HG02981 (cell line): ENCODE measurements at regions not wholly inside any gene's neighbourhood (a gene's known extent, or its start where the extent isn't known, plus 50 kb on each side); places are given as distances from the start of the nearest gene placed in this dataset.

Experiments used
- ATAC-seq: cut with Tn5 transposase; IDR thresholded peaks from one replicate; pipeline ENCODE4 v1.9.1; 2021; ENCODE audit warnings: mild to moderate bottlenecking, moderate library complexity; ENCODE audit not compliant: unreplicated experiment

DNA sequence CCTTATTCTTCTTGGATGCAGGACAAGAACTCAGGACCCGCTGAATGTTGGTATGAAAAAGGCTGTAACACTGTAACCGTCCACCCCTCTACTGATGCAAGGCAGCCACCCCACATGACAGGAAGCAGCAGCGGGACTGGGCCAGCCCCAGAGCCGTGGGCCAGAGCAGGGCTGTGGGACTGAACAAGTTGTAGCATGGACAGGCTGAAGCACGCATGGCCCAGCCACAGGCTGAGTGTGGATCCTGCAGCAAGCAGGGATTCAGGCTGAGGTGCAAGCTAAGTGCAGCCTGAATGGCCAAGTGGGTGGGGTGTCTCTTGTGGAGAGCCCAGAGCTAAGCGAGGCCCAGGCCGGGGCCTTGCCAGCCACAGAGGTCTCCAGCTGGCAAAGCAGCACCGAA is 632.2 kb downstream of the SPOCK3 start:
- no peak for ATAC-seq

DNA sequence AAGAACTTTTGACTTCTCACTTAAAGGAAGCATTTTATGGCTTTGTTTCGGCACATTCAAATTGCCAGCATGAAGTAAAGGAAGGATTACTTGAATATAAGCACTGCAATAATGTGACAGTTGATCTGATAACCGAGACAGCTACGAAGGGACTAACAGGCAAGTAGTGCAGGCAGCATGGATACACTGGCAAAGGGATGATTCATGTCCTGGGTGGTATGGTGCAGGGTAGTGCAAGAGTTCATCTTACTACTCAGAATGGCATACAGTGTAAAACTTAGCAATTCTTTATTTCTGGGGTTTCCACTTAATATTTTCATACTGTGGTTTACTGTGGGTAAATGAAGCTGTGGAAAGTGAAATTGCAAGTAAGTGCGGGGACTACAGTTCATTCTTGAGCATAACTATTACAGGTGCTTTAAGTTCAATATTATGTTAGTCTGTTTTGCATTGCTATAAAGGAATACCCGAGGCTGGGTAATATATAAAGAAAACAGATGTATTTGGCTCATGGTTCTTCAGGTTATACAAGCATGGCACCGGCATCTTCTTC is 611.8 kb downstream of the SPOCK3 start:
- no peak for ATAC-seq

DNA sequence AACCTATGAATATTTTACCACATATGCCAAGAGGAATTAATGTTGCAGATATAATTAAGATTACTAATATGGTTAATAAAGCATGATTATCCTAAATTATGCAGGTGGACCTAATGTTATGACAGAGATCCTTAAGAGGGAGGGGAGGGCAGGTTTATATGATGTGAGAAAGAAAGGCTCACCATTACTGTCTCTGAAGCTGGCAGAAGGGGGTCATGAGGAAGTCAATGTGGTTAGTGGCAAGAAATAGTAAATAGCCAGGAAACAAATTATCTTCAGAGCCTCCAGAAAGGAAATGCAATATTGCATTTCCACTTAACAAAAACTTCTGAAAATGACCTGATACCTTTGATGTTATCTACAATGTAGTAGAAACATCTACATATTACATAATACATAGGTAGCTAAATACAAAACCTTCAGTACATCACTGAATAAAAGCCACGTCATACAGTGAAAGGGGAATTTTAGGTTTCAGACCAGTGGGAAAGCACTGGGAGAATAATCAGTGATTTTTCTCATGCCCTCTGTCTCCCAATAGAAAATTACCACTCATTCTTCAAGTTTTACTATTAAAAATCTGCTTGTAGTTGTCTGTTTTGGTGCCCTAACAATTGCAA is 609.2 kb downstream of the SPOCK3 start:
- peak; percentile 49 for ATAC-seq

DNA sequence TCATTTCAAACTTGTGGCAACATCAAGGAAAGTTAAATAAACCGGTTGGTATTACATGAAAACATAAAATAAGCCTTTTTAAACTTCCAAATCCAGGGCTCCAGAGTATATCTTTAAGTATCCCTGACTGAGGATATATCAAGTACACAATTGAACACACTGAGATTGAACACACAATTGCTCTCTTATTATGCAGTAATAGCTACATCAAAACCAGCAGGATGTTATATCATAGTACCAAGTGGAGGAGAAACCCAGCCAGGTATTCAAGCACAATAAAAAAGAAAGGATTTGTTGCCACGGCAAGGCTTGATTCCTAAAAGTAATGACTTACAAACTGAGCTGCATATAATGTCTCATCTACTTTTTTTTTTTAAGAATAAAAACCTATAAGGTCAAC is 605.8 kb downstream of the SPOCK3 start:
- ATAC-seq, result no peak

DNA sequence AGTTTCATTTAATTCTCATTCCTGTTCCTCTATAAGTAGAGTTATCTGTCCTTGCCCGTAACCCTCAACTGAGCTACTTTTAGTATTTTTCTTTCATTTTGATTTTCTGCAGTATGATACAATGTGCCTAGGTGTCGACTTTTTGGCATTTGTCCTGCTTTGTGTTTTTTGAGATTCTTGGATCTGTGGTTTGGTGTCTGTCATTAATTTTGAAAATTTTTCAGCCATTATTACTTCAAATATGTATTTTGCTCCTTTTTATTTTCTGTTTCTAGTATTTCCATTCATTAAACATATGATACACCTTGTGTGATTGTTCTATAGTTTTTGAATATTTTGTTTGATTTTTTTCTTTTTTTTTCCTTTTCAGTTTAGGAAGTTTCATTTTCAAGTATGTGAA is 598.9 kb downstream of the SPOCK3 start:
- no peak for ATAC-seq

DNA sequence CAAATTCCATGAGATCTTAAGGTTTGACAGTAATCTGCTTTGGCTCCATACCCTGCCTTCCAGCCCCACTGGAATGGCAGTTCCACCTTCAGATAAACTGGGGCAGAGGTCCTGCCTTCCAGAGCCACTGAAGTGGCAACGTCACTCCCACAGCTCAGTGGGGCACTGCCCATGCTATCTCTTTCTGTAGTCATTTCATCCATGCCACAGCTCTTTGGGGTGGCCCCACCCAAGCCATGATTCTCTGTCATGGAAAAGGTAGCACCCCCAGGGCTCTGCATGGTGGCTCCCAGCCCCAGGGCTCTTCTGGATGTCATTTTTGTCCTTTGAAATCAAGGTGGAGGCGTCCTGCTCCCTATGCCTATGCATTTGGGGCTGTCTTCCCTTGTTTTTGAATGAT is 596.5 kb downstream of the SPOCK3 start:
- no peak for ATAC-seq

DNA sequence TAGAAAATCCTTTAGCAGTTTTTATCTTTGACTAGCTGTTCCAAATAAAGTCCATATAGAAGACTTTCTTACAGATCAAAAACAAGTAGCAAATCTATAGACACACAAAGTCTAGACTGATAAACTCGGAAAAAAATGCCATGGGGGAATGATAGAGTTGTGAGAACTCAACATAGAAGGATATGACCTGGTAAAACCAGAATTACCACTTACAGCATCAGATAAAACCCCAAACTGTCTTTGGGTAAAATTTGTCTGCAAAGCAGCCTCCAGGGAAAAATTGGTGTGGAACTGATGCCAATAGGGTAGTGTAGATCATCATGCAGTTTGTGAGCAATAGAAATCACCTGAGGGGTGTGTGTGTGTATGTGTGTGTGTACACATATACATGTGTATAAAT is 579.1 kb downstream of the SPOCK3 start:
- no peak for ATAC-seq

DNA sequence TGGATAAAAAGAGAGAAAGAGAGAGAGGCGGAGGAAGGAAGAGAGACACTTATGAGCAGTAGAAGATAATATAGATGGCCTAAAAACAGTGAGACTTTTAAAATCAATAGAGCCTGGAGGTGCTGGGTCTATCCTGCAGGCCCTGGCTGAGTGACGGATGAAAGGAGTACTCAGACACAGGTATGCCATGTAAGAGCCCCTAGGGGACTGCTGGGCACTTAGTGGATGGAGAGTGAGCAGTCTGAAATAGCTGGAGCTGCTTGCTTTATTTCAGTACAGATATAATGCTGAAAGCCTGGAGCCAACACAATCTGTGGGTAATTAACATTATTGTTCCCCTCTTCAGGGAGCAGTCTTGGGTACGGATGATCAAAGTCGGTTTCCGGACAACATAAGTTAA is 578.6 kb downstream of the SPOCK3 start:
- ATAC-seq, result no peak

DNA sequence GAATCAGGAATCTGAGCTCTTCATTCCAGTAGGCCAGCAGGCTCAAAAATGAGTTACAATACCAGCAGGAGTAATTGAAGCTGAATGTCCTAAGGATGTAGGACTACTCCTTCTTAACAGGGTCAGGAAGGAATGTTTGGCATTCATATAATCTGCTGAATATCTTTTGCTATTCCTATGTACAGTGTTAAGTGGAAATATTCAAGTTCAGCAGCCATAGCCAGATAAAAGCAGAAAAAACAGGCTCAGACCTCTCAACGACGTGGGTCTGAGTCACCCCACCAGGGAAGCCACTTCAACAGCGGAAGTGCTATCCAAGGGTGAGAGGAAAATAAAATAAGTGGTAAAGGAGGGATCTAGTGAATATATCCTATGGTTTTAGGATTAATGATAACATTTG is 577.0 kb downstream of the SPOCK3 start:
- no peak for ATAC-seq

DNA sequence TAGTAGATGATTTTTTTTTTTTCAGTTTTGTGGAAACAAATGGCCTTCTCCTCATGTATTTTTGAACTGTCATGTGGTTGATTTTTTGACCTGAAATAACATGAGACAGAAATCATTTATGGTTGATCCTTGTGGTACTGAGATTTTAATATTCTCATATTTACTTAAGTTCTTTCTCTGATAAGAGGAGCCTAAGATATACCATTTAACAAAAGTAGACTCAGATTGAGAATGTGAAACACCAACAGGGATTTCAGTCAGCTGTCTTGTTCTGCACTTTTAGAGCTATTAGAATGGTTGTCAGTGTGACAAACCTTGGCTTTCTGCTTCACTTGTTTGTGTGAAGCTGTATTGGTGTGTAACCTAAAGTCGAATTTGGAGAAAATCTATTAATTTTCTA is 575.7 kb downstream of the SPOCK3 start:
- ATAC-seq, result no peak

DNA sequence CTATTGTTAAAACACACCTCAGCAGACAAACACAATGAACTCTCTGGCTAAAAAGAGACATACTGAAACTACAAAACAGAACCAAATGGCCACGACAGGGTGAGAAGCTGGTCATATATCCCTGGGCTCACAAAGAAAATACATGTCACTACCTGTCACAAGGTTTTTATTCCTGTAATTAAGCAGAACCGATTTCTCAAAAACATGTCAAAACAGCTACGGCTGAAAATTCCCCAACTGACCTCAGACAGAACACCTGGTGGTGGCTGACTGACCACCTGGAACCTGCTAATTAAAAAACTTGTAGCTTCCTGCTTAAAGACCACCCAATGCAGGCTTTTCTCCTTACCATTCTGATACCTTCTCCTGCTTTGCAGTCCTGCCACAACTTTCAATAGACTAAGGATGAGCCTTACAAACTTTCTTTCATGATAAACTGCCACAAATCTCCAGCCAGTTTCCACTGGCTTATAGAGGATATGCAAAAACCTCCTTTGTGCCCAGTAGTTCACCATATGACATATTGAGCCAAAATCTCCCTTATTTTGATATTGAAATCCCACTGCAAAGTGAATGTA is 571.9 kb downstream of the SPOCK3 start:
- peak; percentile 93 for ATAC-seq

DNA sequence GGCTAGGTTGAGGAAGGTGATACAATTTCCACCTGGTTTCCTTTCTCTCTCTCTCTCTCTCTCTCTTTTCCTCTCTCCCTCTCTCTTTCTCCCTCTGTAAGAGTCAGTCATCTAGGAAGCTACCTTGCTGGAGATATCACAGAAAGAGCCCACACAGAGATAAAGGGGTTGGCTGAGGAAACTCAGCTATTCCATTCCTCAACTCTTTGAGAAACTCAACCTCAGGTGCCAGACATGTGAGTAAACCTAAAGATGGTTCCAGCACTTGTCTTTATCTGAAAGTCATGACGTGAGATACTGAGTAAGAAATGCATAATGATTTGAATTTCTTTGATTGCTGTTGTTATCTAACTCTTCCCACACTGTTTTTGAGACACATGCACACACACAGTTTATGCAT is 564.0 kb downstream of the SPOCK3 start:
- no peak for ATAC-seq

DNA sequence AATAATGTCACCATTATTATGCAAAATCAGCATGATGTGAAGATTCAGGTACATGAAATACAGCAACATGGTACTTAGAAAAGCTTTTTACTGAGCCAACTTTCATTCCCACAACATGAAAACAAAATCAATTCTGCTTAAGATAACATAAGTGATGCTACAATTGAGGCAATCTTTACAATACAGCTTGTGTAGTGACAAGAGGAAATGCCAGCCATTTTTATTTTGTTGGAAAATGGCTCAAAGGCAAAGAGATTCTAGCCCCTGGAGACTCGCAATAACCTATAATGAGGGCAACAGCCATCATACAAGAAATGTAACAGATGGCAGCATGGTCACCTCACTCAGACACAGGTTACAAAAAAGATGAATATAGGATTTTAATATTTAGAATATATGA is 560.4 kb downstream of the SPOCK3 start:
- no peak for ATAC-seq

DNA sequence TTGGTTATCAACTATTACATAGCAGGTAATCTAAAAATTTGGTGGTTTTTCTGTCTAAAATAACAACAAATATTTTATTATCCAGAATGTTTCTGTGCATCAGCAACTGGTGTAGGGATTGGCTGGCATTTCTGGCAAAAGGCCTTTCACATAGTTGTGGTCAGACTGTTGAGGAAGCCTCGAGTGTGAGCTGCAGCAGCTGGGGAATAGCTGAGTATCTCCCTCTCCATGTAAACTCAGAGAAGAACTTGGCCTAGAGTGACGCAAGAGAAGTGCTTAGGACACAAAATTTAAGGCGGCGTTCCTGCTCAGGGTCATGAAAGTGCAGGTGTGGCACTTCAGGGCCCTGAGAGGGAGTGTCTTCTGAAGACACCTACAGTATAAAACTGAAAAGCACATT is 558.9 kb downstream of the SPOCK3 start:
- ATAC-seq, result no peak

DNA sequence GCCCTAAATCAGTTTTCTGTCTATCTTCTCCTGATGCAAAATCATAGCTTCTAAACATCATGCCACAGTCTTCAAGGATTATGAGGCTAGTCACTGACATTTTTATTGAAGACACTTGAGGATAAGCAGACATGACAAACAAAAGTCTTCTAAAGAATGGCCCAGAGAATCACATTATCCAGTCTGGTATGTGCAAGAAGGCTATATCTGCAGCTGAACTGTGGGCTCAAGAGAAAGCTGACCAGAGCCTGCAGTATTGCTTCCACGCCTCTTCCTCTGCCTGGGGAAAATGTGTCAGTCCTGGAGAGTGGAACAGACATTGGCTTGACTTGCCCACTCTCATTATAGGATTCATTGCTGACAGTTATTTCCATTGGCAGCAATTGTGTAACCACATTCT is 553.5 kb downstream of the SPOCK3 start:
- ATAC-seq, result no peak

DNA sequence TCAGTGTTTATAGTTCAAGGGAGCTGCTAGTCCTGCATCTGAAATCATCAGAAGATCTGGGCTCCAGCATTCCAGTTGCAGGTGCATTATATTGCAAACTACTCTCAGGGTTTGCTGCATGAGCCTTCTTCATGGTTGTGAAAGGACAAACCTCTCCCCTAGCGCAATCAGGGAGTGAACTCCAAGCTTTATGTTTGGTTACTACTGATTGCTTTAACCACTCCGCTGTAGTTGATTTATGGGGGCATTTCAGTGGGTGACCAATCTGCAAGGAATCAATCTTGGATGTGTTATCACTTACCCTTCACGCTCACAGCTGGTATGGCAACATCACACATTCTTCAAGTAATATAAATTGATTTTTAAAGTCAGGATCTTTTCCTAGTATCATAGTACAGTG is 552.1 kb downstream of the SPOCK3 start:
- no peak for ATAC-seq
